ENCODE measurements at regions not wholly inside any gene's neighbourhood (a gene's known extent, or its start where the extent isn't known, plus 50 kb on each side); places are given as distances from the start of the nearest gene placed in this dataset.
"Not testable (repeated sequence)": the region's sequence is repeated elsewhere in the genome, so short reads cannot be mapped to it uniquely, and the experiment has no call there.

- H3K36me3 Mint-ChIP-seq (ENCODE audit: low read depth); DNase-seq; H3K4me1 Mint-ChIP-seq; H3K4me3 Mint-ChIP-seq; POLR2A ChIA-PET; CTCF ChIA-PET; H3K27me3 Mint-ChIP-seq; H3K27ac Mint-ChIP-seq; H3K9me3 Mint-ChIP-seq: not testable (repeated sequence)
These were observed 105.6 kb downstream of the ZNF486 start for GRCh38 chr19:20272627-20273010.

- H3K27me3 Mint-ChIP-seq; H3K36me3 Mint-ChIP-seq (ENCODE audit: low read depth); H3K4me3 Mint-ChIP-seq; H3K27ac Mint-ChIP-seq; H3K4me1 Mint-ChIP-seq; CTCF ChIA-PET; H3K9me3 Mint-ChIP-seq; DNase-seq; POLR2A ChIA-PET: not testable (repeated sequence)
These were observed 105.1 kb downstream of the ZNF486 start for GRCh38 chr19:20271927-20272626.

GRCh38 chr19:20271215-20271926 is 104.4 kb downstream of the ZNF486 start:
- H3K4me1 Mint-ChIP-seq: no peaks in the 10 kb centered on the region
- no peak overlapping the region for H3K27ac Mint-ChIP-seq
- CTCF ChIA-PET: no interaction called here
- H3K4me3 Mint-ChIP-seq: no peak overlapping the region
- no peak for DNase-seq
- H3K27me3 Mint-ChIP-seq: no peaks in the 10 kb centered on the region
- POLR2A ChIA-PET: no interaction called here
- peaks cover 3% of the 10 kb centered on the region for H3K9me3 Mint-ChIP-seq
- H3K36me3 Mint-ChIP-seq (ENCODE audit: low read depth): no peaks in the 10 kb centered on the region

- H3K27ac Mint-ChIP-seq: no peak overlapping the region
- ChIA-PET CTCF (no interaction called here), POLR2A (no interaction called here)
These were observed 102.4 kb downstream of the ZNF486 start for GRCh38 chr19:20269461-20269860.

GRCh38 chr19:20261513-20261912 is 94.5 kb downstream of the ZNF486 start:
- POLR2A ChIA-PET; DNase-seq; H3K27ac Mint-ChIP-seq; H3K4me3 Mint-ChIP-seq; CTCF ChIA-PET; H3K36me3 Mint-ChIP-seq (ENCODE audit: low read depth); H3K4me1 Mint-ChIP-seq; H3K27me3 Mint-ChIP-seq: not testable (repeated sequence)
- H3K9me3 Mint-ChIP-seq: peaks cover 24% of the 10 kb centered on the region

More at GRCh38 chr19:20269461-20269860, 102.4 kb downstream of the ZNF486 start:
- DNase-seq: no peak
- peaks cover 5% of the 10 kb centered on the region for H3K9me3 Mint-ChIP-seq
- no peaks in the 10 kb centered on the region for H3K27me3 Mint-ChIP-seq
- no peak overlapping the region for H3K4me3 Mint-ChIP-seq
- no peaks in the 10 kb centered on the region for H3K4me1 Mint-ChIP-seq
- H3K36me3 Mint-ChIP-seq (ENCODE audit: low read depth): no peaks in the 10 kb centered on the region

GRCh38 chr19:20260738-20261137 is 93.7 kb downstream of the ZNF486 start:
- H3K4me1 Mint-ChIP-seq; H3K4me3 Mint-ChIP-seq; CTCF ChIA-PET; H3K27me3 Mint-ChIP-seq; H3K36me3 Mint-ChIP-seq (ENCODE audit: low read depth); H3K27ac Mint-ChIP-seq; POLR2A ChIA-PET; DNase-seq: not testable (repeated sequence)
- peaks cover 24% of the 10 kb centered on the region for H3K9me3 Mint-ChIP-seq

GRCh38 chr19:20259615-20260014 is 92.6 kb downstream of the ZNF486 start:
- Mint-ChIP-seq H3K4me1 (no peaks in the 10 kb centered on the region), H3K27ac (no peak overlapping the region), H3K36me3 (ENCODE audit: low read depth) (no peaks in the 10 kb centered on the region), H3K4me3 (no peak overlapping the region), H3K27me3 (peaks cover 2% of the 10 kb centered on the region), H3K9me3 (peaks cover 22% of the 10 kb centered on the region)
- ChIA-PET CTCF (no interaction called here), POLR2A (no interaction called here)
- DNase-seq: no peak

GRCh38 chr19:20256606-20257005 is 89.6 kb downstream of the ZNF486 start:
- no peak for DNase-seq

GRCh38 chr19:20254121-20254520 is 87.1 kb downstream of the ZNF486 start:
- no peaks in the 10 kb centered on the region for H3K36me3 Mint-ChIP-seq (ENCODE audit: low read depth)
- DNase-seq: no peak
- H3K4me3 Mint-ChIP-seq: no peak overlapping the region
- no peaks in the 10 kb centered on the region for H3K27me3 Mint-ChIP-seq
- H3K9me3 Mint-ChIP-seq: peaks cover 20% of the 10 kb centered on the region
- POLR2A ChIA-PET: no interaction called here
- CTCF ChIA-PET: no interaction called here
- H3K27ac Mint-ChIP-seq: no peak overlapping the region
- H3K4me1 Mint-ChIP-seq: no peaks in the 10 kb centered on the region

More at GRCh38 chr19:20256606-20257005, 89.6 kb downstream of the ZNF486 start:
- ChIA-PET CTCF (no interaction called here), POLR2A (no interaction called here)
- Mint-ChIP-seq H3K4me3 (no peak overlapping the region), H3K36me3 (ENCODE audit: low read depth) (no peaks in the 10 kb centered on the region), H3K27ac (no peak overlapping the region), H3K27me3 (no peaks in the 10 kb centered on the region), H3K4me1 (no peaks in the 10 kb centered on the region), H3K9me3 (peaks cover 21% of the 10 kb centered on the region)

- POLR2A ChIA-PET: no interaction called here
- CTCF ChIA-PET: no interaction called here
- Mint-ChIP-seq H3K9me3 (peaks cover 6% of the 10 kb centered on the region), H3K4me3 (no peak overlapping the region), H3K27me3 (no peaks in the 10 kb centered on the region), H3K4me1 (no peaks in the 10 kb centered on the region), H3K36me3 (ENCODE audit: low read depth) (no peaks in the 10 kb centered on the region), H3K27ac (no peak overlapping the region)
- DNase-seq: no peak
These were observed 85.6 kb downstream of the ZNF486 start for GRCh38 chr19:20252613-20253012.

- no peak for DNase-seq
- CTCF ChIA-PET: no interaction called here
- H3K36me3 Mint-ChIP-seq (ENCODE audit: low read depth): no peaks in the 10 kb centered on the region
- no peak overlapping the region for H3K27ac Mint-ChIP-seq
- no peaks in the 10 kb centered on the region for H3K27me3 Mint-ChIP-seq
- POLR2A ChIA-PET: no interaction called here
- H3K9me3 Mint-ChIP-seq: peaks cover 7% of the 10 kb centered on the region
- H3K4me3 Mint-ChIP-seq: no peak overlapping the region
- H3K4me1 Mint-ChIP-seq: no peaks in the 10 kb centered on the region
These were observed 83.6 kb downstream of the ZNF486 start for GRCh38 chr19:20250627-20251026.

GRCh38 chr19:20250121-20250520 is 83.1 kb downstream of the ZNF486 start:
- Mint-ChIP-seq H3K9me3 (peaks cover 10% of the 10 kb centered on the region), H3K4me3 (no peak overlapping the region), H3K4me1 (no peaks in the 10 kb centered on the region), H3K27me3 (no peaks in the 10 kb centered on the region), H3K36me3 (ENCODE audit: low read depth) (no peaks in the 10 kb centered on the region), H3K27ac (no peak overlapping the region)
- ChIA-PET POLR2A (no interaction called here), CTCF (no interaction called here)
- no peak for DNase-seq

All from activated CD4-positive, alpha-beta T cell treated with anti-CD3 and anti-CD28 coated beads, Interleukin-2, amount 10 ng/mL, durations not matched to agents 7 days and 5 days (primary cell).